ENCODE measurements at regions not wholly inside any gene's neighbourhood (a gene's known extent, or its start where the extent isn't known, plus 50 kb on each side); places are given as distances from the start of the nearest gene placed in this dataset.

- TF ChIP-seq, protein P1, sequence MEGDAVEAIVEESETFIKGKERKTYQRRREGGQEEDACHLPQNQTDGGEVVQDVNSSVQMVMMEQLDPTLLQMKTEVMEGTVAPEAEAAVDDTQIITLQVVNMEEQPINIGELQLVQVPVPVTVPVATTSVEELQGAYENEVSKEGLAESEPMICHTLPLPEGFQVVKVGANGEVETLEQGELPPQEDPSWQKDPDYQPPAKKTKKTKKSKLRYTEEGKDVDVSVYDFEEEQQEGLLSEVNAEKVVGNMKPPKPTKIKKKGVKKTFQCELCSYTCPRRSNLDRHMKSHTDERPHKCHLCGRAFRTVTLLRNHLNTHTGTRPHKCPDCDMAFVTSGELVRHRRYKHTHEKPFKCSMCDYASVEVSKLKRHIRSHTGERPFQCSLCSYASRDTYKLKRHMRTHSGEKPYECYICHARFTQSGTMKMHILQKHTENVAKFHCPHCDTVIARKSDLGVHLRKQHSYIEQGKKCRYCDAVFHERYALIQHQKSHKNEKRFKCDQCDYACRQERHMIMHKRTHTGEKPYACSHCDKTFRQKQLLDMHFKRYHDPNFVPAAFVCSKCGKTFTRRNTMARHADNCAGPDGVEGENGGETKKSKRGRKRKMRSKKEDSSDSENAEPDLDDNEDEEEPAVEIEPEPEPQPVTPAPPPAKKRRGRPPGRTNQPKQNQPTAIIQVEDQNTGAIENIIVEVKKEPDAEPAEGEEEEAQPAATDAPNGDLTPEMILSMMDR (conservative IDR thresholded peaks at IDR 0.05): no peak
- no peak for TF ChIP-seq ZFX (IDR thresholded peaks at IDR 0.05)
Observed at GRCh38 chr4:4656977-4657376, 115.1 kb upstream of the STX18 start.
